ENCODE measurements at regions not wholly inside any gene's neighbourhood (a gene's known extent, or its start where the extent isn't known, plus 50 kb on each side); places are given as distances from the start of the nearest gene placed in this dataset.

DNA sequence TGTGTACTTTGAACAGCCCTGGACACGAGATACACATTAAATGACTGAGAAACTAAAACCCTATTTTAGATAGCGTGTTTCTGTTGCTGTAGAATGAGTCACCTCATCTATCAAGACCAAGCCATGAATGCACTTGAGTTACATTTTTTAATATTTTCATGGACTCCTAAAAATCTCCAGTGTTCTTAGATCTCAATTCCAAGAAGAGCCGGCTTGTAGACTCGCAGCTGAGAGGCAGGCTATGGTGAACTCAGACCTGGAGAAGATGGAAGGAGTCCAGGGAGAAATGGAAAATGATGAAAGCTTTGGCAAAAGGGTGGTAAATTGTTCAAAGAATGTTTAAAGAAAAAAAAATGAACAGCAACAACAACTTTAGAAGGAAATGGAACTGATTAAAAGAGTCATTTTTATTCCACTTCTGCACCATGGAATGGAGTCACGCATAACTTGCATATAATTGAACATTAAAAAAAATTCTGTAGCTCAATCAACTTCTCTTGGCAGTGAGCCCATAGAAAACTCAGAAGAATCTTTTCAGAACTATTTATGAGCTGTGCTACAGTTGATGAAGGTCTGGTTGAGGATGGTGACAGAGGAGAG is 129.8 kb downstream of the MXRA5 start:
- FAIRE-seq: no peak

DNA sequence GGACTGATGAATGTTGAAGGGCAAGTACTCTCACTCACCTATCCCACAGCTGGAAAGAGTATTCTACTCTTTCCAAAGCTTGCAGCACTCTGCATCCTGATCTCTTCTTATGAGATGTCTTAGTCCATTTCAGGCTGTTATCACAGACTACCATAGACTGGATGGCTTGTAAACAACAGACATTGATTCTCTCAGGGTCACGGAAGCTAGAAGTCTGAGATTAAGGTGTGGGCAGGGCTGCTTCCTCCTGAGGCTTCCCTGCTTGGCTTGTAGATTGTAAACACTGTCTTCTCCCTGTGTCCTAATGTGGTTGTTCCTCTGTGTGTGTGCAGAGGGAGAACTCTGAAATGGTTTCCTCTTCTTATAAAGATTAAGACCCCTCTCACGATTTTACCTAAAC is 131.2 kb downstream of the MXRA5 start:
- ATAC-seq (no peak), DNase-seq (ENCODE audit: low spot score) (no peak), FAIRE-seq (no peak)
- intact Hi-C loops (cut with micrococcal nuclease; ENCODE audit: unreplicated experiment) (no loop called here), in situ Hi-C loops (cut with HindIII; ENCODE audit: extremely low pct_ligation_motif_present, low pct_unique_long_range_greater_than_20kb) (no loop called here)
- Histone ChIP-seq H3K36me3 (replicated peaks in 1 of 2; ENCODE audit: control insufficient read depth in 1 of 2, insufficient read depth in 2 of 2, low read length in 2 of 2) (no peaks in the 10 kb centered on the region), H3K9ac (ENCODE audit: insufficient read depth, low read depth, low read length) (no peak overlapping the region), H3K27ac (ENCODE audit: extremely low read length, insufficient read depth, low read length) (no peak overlapping the region), H3K4me1 (ENCODE audit: insufficient read depth, low read length) (no peaks in the 10 kb centered on the region), H4K20me1 (ENCODE audit: insufficient read depth, low read length) (no peaks in the 10 kb centered on the region), H3K79me2 (ENCODE audit: insufficient read depth, low read length) (no peaks in the 10 kb centered on the region), H2AFZ (ENCODE audit: low read length) (no peak overlapping the region), H3K4me3 (replicated peaks in 1 of 3; ENCODE audit: insufficient read depth in 1 of 3, low read depth in 2 of 3, low read length in 3 of 3) (no peak overlapping the region), H3K27me3 (ENCODE audit: control insufficient read depth in 1 of 2, insufficient read depth in 2 of 2, low read length in 2 of 2) (no peaks in the 10 kb centered on the region), H3K4me2 (ENCODE audit: low read depth, low read length) (no peak overlapping the region), H3K9me3 (ENCODE audit: low read length) (no peaks in the 10 kb centered on the region)
- WGBS (ENCODE audit: low lambda C conversion rate): 0% methylated on average over 1 of the region's 2 CpGs
- TF ChIP-seq CHD2 (IDR thresholded peaks at IDR 0.05; ENCODE audit: low read depth, low read length): no peak
- no peak for TF ChIP-seq ETV6 (CRISPR knock-in tag; conservative IDR thresholded peaks at IDR 0.05)
- BruUV-seq (replicated peaks): no TSS peak
- ChIA-PET POLR2A (no interaction called here), CTCF (ENCODE audit: low intra/inter-chr PET ratio, low total read pairs) (no interaction called here)

More for the DNA sequence above, 129.8 kb downstream of the MXRA5 start:
- TF ChIP-seq, protein P1, sequence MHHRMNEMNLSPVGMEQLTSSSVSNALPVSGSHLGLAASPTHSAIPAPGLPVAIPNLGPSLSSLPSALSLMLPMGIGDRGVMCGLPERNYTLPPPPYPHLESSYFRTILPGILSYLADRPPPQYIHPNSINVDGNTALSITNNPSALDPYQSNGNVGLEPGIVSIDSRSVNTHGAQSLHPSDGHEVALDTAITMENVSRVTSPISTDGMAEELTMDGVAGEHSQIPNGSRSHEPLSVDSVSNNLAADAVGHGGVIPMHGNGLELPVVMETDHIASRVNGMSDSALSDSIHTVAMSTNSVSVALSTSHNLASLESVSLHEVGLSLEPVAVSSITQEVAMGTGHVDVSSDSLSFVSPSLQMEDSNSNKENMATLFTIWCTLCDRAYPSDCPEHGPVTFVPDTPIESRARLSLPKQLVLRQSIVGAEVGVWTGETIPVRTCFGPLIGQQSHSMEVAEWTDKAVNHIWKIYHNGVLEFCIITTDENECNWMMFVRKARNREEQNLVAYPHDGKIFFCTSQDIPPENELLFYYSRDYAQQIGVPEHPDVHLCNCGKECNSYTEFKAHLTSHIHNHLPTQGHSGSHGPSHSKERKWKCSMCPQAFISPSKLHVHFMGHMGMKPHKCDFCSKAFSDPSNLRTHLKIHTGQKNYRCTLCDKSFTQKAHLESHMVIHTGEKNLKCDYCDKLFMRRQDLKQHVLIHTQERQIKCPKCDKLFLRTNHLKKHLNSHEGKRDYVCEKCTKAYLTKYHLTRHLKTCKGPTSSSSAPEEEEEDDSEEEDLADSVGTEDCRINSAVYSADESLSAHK (CRISPR knock-in tag; IDR thresholded peaks at IDR 0.05; ENCODE audit: borderline replicate concordance): no peak
- TF ChIP-seq MIXL1 (CRISPR knock-in tag; IDR thresholded peaks at IDR 0.05) (no peak), ZNF326 (CRISPR knock-in tag; IDR thresholded peaks at IDR 0.05; ENCODE audit: borderline replicate concordance) (no peak), ZSCAN29 (CRISPR knock-in tag; conservative IDR thresholded peaks at IDR 0.05) (no peak), SALL1 (CRISPR knock-in tag; IDR thresholded peaks at IDR 0.05) (no peak)
- no peak for DNase-seq (ENCODE audit: low spot score)
- Histone ChIP-seq H3K27ac (ENCODE audit: extremely low read length, insufficient read depth, low read length) (no peak overlapping the region), H3K4me1 (ENCODE audit: insufficient read depth, low read length) (no peaks in the 10 kb centered on the region), H3K4me2 (ENCODE audit: low read depth, low read length) (no peak overlapping the region), H3K9me3 (ENCODE audit: low read length) (no peaks in the 10 kb centered on the region), H4K20me1 (ENCODE audit: insufficient read depth, low read length) (no peaks in the 10 kb centered on the region), H3K9ac (ENCODE audit: insufficient read depth, low read depth, low read length) (no peak overlapping the region), H3K4me3 (replicated peaks in 1 of 3; ENCODE audit: insufficient read depth in 1 of 3, low read depth in 2 of 3, low read length in 3 of 3) (no peak overlapping the region), H3K36me3 (replicated peaks in 1 of 2; ENCODE audit: control insufficient read depth in 1 of 2, insufficient read depth in 2 of 2, low read length in 2 of 2) (no peaks in the 10 kb centered on the region), H3K79me2 (ENCODE audit: insufficient read depth, low read length) (no peaks in the 10 kb centered on the region), H2AFZ (ENCODE audit: low read length) (no peak overlapping the region), H3K27me3 (ENCODE audit: control insufficient read depth in 1 of 2, insufficient read depth in 2 of 2, low read length in 2 of 2) (no peaks in the 10 kb centered on the region)
- intact Hi-C loops (cut with micrococcal nuclease; ENCODE audit: unreplicated experiment): no loop called here
- 32% methylated on average over 5 of the region's 5 CpGs for WGBS (ENCODE audit: low lambda C conversion rate)
- BruUV-seq (replicated peaks): no TSS peak
- POLR2A ChIA-PET: no interaction called here
- no peak for ATAC-seq
- CTCF ChIA-PET (ENCODE audit: low intra/inter-chr PET ratio, low total read pairs): no interaction called here
- in situ Hi-C loops (cut with HindIII; ENCODE audit: extremely low pct_ligation_motif_present, low pct_unique_long_range_greater_than_20kb): no loop called here
